ENCODE measurements at regions not wholly inside any gene's neighbourhood (a gene's known extent, or its start where the extent isn't known, plus 50 kb on each side); places are given as distances from the start of the nearest gene placed in this dataset.

DNA sequence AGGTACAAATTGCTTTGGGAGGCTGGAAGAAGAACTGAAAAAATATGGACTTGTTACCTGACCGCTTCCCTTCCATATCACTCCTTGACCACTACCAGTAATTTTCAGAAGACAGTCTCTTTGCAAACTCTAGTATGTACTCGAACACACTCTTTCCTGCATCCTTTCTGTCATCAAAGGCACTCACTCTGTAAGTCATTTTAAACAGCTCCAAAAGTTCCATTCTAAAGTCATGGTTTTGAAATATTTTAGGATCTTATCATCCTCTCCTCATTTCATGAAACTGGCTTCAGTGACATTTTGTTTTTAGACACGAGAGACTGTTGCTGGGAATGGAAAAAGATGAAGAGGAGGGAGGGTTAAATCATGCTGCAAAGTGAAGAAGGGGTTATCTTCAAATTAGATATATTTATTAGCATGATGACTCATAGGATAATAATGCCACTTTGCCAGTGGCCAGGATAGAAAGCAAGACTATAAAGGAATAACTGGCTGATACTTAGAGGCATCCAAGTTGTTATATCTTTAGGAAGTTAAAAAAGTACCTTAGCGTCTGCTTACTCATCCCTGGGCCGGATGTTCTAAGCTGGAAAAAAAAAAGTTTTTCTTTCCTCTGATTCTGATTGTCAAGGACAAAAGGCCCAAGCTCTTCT, 549.3 kb downstream of the METTL15 start:
- TF ChIP-seq, protein P1, sequence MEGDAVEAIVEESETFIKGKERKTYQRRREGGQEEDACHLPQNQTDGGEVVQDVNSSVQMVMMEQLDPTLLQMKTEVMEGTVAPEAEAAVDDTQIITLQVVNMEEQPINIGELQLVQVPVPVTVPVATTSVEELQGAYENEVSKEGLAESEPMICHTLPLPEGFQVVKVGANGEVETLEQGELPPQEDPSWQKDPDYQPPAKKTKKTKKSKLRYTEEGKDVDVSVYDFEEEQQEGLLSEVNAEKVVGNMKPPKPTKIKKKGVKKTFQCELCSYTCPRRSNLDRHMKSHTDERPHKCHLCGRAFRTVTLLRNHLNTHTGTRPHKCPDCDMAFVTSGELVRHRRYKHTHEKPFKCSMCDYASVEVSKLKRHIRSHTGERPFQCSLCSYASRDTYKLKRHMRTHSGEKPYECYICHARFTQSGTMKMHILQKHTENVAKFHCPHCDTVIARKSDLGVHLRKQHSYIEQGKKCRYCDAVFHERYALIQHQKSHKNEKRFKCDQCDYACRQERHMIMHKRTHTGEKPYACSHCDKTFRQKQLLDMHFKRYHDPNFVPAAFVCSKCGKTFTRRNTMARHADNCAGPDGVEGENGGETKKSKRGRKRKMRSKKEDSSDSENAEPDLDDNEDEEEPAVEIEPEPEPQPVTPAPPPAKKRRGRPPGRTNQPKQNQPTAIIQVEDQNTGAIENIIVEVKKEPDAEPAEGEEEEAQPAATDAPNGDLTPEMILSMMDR (conservative IDR thresholded peaks at IDR 0.05; ENCODE audit: low read depth, low read length), result no peak
- DNase-seq (ENCODE audit: low read depth), result no peak
- H3K4me3 ChIP-seq (ENCODE audit: low read depth, low read length), result no peak overlapping the region

DNA sequence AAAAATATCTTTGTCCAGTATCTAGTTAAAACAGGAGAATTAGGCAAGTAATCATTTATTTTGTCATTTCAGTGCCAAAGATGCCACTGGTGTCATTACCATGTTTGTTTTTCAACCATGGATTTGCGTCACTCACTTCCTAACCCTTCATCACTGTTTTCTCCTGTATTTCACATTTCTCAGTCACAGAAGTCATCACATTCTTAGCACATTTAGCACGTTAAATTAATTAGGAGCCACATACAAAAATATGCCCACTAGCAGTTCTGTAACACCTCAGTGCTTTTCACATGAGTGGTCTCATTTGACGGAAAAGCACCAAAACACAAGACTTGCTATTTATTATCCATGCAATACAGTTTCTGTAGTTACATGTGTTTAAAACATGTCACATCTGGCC, 546.0 kb downstream of the METTL15 start:
- no peak for DNase-seq (ENCODE audit: low read depth)
- TF ChIP-seq, protein P1 (conservative IDR thresholded peaks at IDR 0.05; ENCODE audit: low read depth, low read length), result no peak

DNA sequence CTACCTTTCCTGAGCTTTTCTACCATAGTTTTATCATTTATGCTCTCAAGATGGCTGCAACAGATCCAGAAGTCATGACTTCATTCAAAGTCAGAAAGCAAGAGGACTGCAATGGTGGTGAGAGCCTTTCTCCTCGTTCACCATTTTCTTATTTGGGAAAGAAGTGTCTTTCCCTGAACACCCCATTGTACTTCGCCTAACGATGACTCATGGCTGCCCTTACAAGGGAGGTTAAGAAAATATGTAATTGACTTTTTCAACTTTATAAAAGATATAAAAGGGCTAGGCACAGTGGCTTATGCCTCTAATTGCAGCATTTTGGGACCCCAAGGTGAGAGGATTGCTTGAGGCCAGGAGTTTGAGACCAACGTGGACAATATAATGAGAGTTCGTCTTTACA, 541.7 kb downstream of the METTL15 start:
- TF ChIP-seq, protein P1 (conservative IDR thresholded peaks at IDR 0.05; ENCODE audit: low read depth, low read length), result no peak
- no peak overlapping the region for H3K4me3 ChIP-seq (ENCODE audit: low read depth, low read length)
- no peak for DNase-seq (ENCODE audit: low read depth)

More for the DNA sequence above, 546.0 kb downstream of the METTL15 start:
- no peak overlapping the region for H3K4me3 ChIP-seq (ENCODE audit: low read depth, low read length)

DNA sequence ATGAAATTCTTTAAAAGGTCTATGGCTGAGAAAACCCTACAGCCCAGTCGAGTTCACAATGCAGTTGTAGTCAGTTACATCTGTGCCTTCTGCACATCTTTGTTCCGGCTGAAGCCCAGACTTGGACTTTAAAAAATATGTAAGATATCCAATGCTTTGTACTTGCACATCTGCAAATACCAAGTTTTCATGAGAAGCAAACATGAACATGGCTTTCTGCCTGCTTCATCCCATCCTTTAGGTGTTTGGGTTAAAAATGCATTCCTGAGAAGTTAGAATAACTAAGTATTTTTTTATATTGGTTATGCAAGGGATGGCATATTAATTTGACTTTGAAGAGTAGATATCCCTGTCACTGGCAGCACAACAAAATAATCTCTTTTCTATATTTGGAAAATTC, 528.4 kb downstream of the METTL15 start:
- TF ChIP-seq, protein P1 (conservative IDR thresholded peaks at IDR 0.05; ENCODE audit: low read depth, low read length), result no peak
- no peak for DNase-seq (ENCODE audit: low read depth)
- H3K4me3 ChIP-seq (ENCODE audit: low read depth, low read length), result no peak overlapping the region

DNA sequence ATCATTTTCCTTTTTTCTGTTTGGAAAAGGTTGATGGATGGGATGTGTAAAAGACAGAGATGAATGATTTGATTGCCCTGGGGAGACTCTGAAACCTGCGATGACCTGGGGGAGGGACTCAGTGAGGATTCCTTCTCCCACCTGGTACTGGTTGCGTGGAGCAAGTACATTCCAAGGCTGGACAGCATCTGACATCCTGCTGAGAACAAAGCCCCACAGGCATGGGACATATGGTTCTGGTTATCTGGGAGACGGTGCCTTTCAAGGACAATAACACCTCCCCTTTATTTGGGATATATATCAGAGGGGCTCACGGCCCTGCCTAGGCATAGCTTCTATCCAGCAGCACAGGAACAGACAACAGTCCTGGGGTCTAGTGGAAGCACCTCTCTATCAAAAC, 527.8 kb downstream of the METTL15 start:
- no peak overlapping the region for H3K4me3 ChIP-seq (ENCODE audit: low read depth, low read length)
- TF ChIP-seq, protein P1 (conservative IDR thresholded peaks at IDR 0.05; ENCODE audit: low read depth, low read length), result no peak
- DNase-seq (ENCODE audit: low read depth), result no peak

DNA sequence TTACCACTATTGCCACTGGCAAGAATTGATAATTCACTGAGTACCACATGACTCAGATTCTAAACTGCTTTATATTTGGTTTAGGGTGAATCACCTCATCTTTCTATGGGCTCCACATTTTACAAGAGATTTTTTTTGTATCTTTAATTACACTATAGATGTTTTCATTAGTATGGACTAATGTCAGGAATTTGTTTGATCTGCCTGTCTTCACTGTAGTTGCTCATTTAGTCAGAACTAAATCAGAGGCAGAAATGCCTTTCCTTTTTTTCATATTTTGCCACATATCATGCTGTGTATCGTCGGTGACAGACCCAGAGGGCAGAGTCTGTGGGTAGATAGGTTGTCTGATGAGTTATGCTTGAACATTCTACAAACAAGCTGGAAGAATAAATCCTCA, 524.1 kb downstream of the METTL15 start:
- no peak overlapping the region for H3K4me3 ChIP-seq (ENCODE audit: low read depth, low read length)
- DNase-seq (ENCODE audit: low read depth), result no peak
- TF ChIP-seq, protein P1 (conservative IDR thresholded peaks at IDR 0.05; ENCODE audit: low read depth, low read length), result no peak

DNA sequence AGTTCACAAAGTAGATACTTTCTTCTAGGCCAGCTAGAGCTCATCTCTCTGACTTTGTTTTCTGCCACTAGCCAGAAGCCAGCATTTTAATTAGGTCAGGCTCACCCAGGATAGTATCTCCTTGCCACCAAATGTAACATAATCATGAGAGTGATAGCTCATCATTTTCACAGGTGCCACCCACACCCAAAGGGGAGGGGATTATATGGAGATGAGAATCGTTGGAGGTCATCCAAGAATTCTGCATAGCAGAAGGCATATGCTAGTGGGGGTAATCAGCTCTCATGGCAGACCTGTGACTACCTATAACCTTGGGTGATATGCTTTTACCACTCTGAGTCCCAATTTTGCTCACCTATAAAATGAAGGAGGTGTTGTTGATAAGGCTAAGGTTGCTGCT, 523.0 kb downstream of the METTL15 start:
- TF ChIP-seq, protein P1 (conservative IDR thresholded peaks at IDR 0.05; ENCODE audit: low read depth, low read length), result no peak
- no peak for DNase-seq (ENCODE audit: low read depth)
- H3K4me3 ChIP-seq (ENCODE audit: low read depth, low read length), result no peak overlapping the region

Data from epithelial cell of proximal tubule (primary cell).